NK-92 treated with Interleukin-12 subunit alpha and Interleukin-12 subunit beta, amount 100 ng/mL, for 24 hours (cell line): ENCODE measurements at regions not wholly inside any gene's neighbourhood (a gene's known extent, or its start where the extent isn't known, plus 50 kb on each side); places are given as distances from the start of the nearest gene placed in this dataset.

Experiments used
- DNase-seq: peaks from one replicate; lab custom pipeline; 2025; lab: John Stamatoyannopoulos, UW

DNA sequence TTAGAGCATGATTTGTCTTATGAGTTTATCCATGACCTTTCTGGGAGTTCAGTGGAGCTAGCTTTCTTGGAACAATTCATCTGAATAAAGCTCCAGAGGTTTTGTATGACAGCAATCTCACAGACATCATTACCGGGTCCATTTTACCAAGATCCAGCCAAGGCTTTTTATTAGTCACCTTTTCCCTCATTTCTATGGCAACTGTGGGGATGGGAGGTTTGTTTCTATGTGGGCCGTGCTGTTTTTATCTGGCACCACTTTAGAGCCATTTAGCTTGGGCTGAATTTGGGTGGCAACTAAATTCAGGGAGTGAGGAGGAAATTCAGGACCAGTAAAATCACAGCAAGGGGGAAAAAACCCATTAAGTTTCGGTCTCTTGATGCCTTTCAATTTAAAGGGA, 245.7 kb downstream of the NSG2 start:
- no peak for DNase-seq

DNA sequence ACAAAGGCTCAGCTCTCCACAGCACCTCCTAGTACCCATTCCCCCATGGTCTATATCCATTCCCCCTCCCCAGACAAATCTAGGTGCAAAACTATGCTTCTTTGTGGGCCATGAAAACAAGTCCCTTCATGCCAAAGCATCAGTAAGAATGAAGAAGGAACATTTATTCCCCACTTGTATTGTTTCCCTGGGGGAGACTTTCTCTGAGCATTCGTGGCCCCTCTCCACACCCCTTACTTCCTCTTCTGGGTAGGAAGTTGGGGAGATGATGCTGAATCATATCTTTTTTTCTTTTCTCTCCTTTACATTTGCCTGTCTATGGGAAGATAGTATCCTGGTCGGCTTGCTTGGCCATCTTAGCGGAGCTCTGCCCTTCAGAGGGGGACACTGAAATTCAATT, 246.8 kb downstream of the NSG2 start:
- no peak for DNase-seq

DNA sequence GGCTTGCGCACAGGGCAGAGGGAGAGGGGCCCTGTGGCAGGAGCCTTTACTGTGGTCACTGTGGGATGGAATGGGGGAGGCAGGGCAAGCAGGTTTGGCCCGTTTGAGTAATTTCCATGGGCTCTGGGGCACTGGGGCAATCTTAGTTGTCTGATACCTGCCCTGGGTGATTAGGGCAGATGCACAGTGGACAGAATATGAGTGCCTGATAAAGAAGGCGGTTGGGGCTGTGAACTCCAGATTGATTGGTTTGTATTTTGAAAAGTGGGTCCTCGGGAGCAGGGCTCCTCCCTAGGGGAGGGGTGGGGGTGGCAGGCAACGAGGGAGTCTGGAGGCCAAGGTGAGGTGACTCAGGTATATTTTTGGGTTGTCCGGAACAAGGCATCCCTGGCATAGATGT, 247.5 kb downstream of the NSG2 start:
- no peak for DNase-seq

GRCh38 chr5:174293481-174293880, 248.0 kb downstream of the NSG2 start:
- DNase-seq = no peak

- DNase-seq = no peak
Measured at GRCh38 chr5:174294891-174295620, 249.6 kb downstream of the NSG2 start.

GRCh38 chr5:174295702-174296436, 250.4 kb downstream of the NSG2 start:
- no peak for DNase-seq

- no peak for DNase-seq
Measured at GRCh38 chr5:174300118-174300940, 254.8 kb downstream of the NSG2 start.

DNA sequence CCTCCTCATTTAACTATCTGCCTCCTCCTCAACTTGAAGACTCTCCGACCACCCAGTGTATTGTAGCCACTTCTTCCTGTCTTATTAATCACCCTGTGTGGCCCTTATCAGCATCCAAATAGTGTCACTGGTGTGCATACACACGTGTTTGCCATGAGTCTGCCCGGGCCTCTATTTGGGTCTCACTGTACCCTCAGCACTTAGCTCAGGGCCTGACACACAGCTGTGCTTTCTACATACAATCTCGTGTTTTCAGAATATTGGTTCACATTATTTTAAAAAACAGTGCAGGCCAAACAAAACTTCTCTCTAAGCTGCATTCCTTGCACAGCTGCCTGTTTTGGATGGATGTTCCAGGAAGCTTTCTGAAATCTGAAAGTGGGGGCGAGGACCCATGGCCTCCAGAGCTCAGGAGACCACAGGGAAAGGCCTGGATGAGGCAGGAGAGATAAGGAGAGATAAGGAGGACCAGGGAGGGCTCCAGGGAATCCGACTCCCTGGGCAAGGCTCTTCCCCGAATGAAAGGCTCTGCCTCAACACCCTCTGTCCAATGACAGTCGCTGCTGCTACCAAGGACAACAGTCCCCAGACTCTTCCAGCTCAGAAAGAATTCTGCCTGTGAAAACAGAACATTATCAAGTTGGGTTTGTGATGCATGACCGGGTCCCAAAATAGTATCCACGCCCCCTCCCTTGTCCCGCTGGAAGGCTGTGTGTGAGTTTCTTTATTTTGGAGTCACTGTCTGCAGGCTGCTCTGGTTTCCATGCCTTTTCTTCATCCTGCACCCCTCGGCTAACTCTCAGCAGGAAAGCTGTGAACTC, 255.6 kb downstream of the NSG2 start:
- no peak for DNase-seq

DNA sequence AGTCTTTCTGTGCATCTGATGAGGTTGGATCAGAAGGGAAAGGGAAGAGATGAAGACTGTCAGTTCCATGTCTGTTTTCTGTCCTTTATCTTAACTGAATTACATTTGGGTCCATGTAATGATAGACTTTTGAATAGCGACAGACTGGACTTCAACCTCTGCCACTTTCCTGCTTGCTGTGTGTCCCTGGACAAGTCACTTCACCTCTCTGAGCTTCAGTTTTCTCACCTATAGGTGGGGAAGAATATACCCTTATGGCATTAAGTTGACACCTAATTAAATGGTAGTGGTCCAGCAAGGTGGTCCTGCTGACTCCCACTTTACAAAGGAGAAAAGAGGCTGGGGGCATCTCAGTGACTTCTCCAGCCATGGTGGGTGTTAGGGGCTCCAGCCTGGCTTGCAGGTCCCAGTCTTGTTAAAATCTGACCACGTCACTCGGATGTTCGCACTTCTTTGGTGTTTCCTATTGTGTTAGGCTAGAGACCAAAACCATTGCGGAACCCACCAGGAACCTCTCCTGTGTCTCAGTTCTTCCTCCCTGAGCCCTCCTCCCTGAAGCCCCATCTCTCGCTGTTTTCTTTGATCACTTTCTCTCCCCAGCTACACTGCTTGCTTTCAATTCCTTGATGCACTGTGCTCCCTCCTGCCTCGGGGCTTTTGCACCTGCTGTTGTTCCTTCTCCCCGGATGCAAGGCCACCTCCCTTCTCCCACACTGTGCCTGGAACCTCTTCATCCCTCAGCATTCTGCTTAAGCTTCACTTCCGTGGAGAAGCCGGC, 256.5 kb downstream of the NSG2 start:
- DNase-seq = no peak

DNA sequence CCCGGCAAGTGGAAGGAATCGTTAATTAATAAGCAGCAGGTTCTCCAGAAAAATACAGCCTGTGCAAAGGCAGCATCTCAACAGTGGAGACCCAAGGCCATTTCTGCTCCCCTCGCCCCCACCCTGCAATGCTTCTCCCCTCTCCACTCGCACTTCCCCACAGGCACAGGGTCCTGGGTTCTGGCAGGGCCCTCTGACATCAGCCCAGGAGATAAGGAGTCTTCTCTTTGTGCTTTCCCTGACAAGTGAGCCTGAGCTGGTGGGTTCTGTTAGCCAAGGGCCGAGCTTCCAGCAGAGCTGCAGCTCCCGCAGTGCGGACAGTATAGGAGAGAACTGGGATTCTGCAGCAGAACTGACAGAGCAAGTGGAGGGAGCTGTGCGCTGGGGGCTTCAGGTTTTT, 257.5 kb downstream of the NSG2 start:
- no peak for DNase-seq

GRCh38 chr5:174303437-174304045, 258.0 kb downstream of the NSG2 start:
- no peak for DNase-seq

DNA sequence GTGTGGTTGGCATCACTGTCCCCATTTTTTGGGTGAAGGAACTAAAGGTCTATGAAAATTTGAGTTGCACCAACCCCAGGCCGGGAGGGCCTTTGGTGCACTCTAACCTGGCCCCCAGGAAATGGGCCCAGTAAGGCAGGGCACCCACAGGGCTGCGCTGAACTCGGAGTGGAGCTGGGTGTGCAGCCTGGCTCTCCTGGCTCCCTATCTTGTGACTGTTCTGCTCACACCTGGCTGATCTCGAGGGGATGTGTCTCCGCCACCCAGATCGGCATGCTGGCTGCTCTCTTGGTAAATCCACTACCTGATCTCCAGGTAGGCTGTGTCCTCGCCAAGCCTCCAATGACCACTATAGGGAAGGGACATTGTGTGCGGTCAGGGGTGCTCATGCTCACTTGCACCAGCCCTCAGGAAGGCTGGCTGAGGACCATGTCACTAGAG, 259.8 kb downstream of the NSG2 start:
- DNase-seq = no peak

- no peak for DNase-seq
Measured at GRCh38 chr5:174306345-174307030, 261.0 kb downstream of the NSG2 start.

DNA sequence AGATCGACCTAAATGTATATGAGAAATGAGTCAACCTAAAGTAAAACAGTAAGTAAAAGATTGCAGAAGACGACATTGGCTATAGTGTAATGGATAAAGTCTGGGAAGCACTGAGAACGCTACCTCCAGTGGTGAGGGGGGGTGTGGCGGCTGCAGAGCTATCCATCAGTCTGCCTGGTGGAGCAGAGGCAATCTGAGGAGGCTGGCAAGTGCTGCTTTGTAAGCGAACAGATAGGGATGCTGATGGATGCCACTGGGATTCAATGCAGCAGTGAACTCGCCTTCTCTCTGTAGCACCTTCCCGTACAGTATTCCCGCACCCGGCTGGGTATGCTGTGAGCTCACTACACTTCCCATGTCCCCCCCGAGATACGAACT, 261.5 kb downstream of the NSG2 start:
- no peak for DNase-seq

DNA sequence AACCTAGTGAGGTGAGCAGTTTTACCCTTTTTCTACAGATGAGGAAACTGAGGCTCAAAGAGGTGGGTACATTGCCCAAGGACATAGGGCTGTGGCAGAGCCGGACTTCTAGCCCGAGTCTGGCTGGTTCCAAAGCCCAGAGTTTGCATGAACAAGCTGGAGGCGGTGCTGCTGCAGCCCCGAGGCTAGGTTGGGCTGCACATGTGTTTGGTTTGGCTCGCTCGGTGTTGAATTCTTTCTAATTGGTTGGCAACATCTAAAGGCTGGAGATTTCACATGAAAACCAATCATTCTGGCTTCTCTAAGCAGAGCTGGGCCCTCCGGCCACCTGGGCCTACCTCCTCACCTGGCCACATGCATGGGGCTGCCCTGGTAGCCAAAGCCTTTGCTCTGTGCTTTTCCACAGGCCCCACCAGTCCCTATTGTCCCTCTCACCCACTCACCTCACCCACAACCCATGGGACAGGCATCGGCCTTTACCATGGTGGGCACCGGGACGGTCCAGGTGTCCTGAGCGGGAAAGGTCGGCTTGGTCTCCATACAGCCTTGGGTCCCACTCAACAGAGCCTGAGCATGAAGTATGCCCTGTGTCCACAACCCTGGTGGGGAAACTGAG, 262.3 kb downstream of the NSG2 start:
- DNase-seq = no peak

GRCh38 chr5:174309131-174309795, 263.8 kb downstream of the NSG2 start:
- no peak for DNase-seq

GRCh38 chr5:174310243-174310642, 264.7 kb downstream of the NSG2 start:
- DNase-seq = no peak

- no peak for DNase-seq
Measured at GRCh38 chr5:174310706-174311105, 265.2 kb downstream of the NSG2 start.

- DNase-seq = no peak
Measured at GRCh38 chr5:174311121-174311520, 265.6 kb downstream of the NSG2 start.
